ENCODE measurements at regions not wholly inside any gene's neighbourhood (a gene's known extent, or its start where the extent isn't known, plus 50 kb on each side); places are given as distances from the start of the nearest gene placed in this dataset.
A peak's percentile ranks its signal among the peaks of the same experiment; 100 is the strongest.
"Not testable (repeated sequence)": the region's sequence is repeated elsewhere in the genome, so short reads cannot be mapped to it uniquely, and the experiment has no call there.

- H3K4me3 ChIP-seq (ENCODE audit: low read depth, low read length) = no peak overlapping the region
- DNase-seq (ENCODE audit: low read depth) = no peak
Measured at GRCh38 chr18:52160636-52161035, 179.4 kb upstream of the DCC start.

- H3K4me3 ChIP-seq (ENCODE audit: low read depth, low read length) = no peak overlapping the region
- no peak for DNase-seq (ENCODE audit: low read depth)
Measured at GRCh38 chr18:52163478-52163877, 176.5 kb upstream of the DCC start.

GRCh38 chr18:52168131-52168530 is 171.9 kb upstream of the DCC start:
- not testable (repeated sequence) for H3K4me3 ChIP-seq (ENCODE audit: low read depth, low read length); DNase-seq (ENCODE audit: low read depth)

GRCh38 chr18:52174220-52174619 is 165.8 kb upstream of the DCC start:
- no peak for DNase-seq (ENCODE audit: low read depth)
- H3K4me3 ChIP-seq (ENCODE audit: low read depth, low read length) = no peak overlapping the region

GRCh38 chr18:52175406-52175805 is 164.6 kb upstream of the DCC start:
- DNase-seq (ENCODE audit: low read depth) = no peak
- H3K4me3 ChIP-seq (ENCODE audit: low read depth, low read length) = no peak overlapping the region

GRCh38 chr18:52183107-52183506 is 156.9 kb upstream of the DCC start:
- DNase-seq (ENCODE audit: low read depth) = no peak
- H3K4me3 ChIP-seq (ENCODE audit: low read depth, low read length) = no peak overlapping the region

- H3K4me3 ChIP-seq (ENCODE audit: low read depth, low read length) = no peak overlapping the region
- DNase-seq (ENCODE audit: low read depth) = no peak
Measured at GRCh38 chr18:52190195-52190594, 149.8 kb upstream of the DCC start.

- no peak overlapping the region for H3K4me3 ChIP-seq (ENCODE audit: low read depth, low read length)
- DNase-seq (ENCODE audit: low read depth) = no peak
Measured at GRCh38 chr18:52190631-52191030, 149.4 kb upstream of the DCC start.

- DNase-seq (ENCODE audit: low read depth) = no peak
- no peak overlapping the region for H3K4me3 ChIP-seq (ENCODE audit: low read depth, low read length)
Measured at GRCh38 chr18:52200406-52200805, 139.6 kb upstream of the DCC start.

GRCh38 chr18:52200921-52201663 is 138.9 kb upstream of the DCC start:
- no peak for DNase-seq (ENCODE audit: low read depth)
- H3K4me3 ChIP-seq (ENCODE audit: low read depth, low read length) = no peak overlapping the region

- no peak for DNase-seq (ENCODE audit: low read depth)
- H3K4me3 ChIP-seq (ENCODE audit: low read depth, low read length) = no peak overlapping the region
Measured at GRCh38 chr18:52208646-52209045, 131.4 kb upstream of the DCC start.

- DNase-seq (ENCODE audit: low read depth) = no peak
Measured at GRCh38 chr18:52216109-52216508, 123.9 kb upstream of the DCC start.

GRCh38 chr18:52216666-52217065 is 123.3 kb upstream of the DCC start:
- H3K4me3 ChIP-seq (ENCODE audit: low read depth, low read length) = no peak overlapping the region
- no peak for DNase-seq (ENCODE audit: low read depth)

More at GRCh38 chr18:52216109-52216508, 123.9 kb upstream of the DCC start:
- no peak overlapping the region for H3K4me3 ChIP-seq (ENCODE audit: low read depth, low read length)

- no peak for DNase-seq (ENCODE audit: low read depth)
- no peak overlapping the region for H3K4me3 ChIP-seq (ENCODE audit: low read depth, low read length)
Measured at GRCh38 chr18:52219102-52219501, 120.9 kb upstream of the DCC start.

GRCh38 chr18:52220062-52220591 is 119.9 kb upstream of the DCC start:
- no peak overlapping the region for H3K4me3 ChIP-seq (ENCODE audit: low read depth, low read length)
- DNase-seq (ENCODE audit: low read depth) = no peak

- DNase-seq (ENCODE audit: low read depth) = no peak
- H3K4me3 ChIP-seq (ENCODE audit: low read depth, low read length) = no peak overlapping the region
Measured at GRCh38 chr18:52222211-52222610, 117.8 kb upstream of the DCC start.

- no peak overlapping the region for H3K4me3 ChIP-seq (ENCODE audit: low read depth, low read length)
- no peak for DNase-seq (ENCODE audit: low read depth)
Measured at GRCh38 chr18:52227536-52227935, 112.5 kb upstream of the DCC start.

GRCh38 chr18:52228166-52228565 is 111.8 kb upstream of the DCC start:
- H3K4me3 ChIP-seq (ENCODE audit: low read depth, low read length) = no peak overlapping the region
- no peak for DNase-seq (ENCODE audit: low read depth)

GRCh38 chr18:52236131-52236530 is 103.9 kb upstream of the DCC start:
- H3K4me3 ChIP-seq (ENCODE audit: low read depth, low read length) = no peak overlapping the region
- no peak for DNase-seq (ENCODE audit: low read depth)

- H3K4me3 ChIP-seq (ENCODE audit: low read depth, low read length) = no peak overlapping the region
- peak; percentile 36 for DNase-seq (ENCODE audit: low read depth)
Measured at GRCh38 chr18:52237551-52237950, 102.4 kb upstream of the DCC start.

GRCh38 chr18:52242711-52243110 is 97.3 kb upstream of the DCC start:
- H3K4me3 ChIP-seq (ENCODE audit: low read depth, low read length) = no peak overlapping the region
- DNase-seq (ENCODE audit: low read depth) = no peak

Data from skeletal muscle cell (primary cell).